ENCODE measurements at regions not wholly inside any gene's neighbourhood (a gene's known extent, or its start where the extent isn't known, plus 50 kb on each side); places are given as distances from the start of the nearest gene placed in this dataset.

DNA sequence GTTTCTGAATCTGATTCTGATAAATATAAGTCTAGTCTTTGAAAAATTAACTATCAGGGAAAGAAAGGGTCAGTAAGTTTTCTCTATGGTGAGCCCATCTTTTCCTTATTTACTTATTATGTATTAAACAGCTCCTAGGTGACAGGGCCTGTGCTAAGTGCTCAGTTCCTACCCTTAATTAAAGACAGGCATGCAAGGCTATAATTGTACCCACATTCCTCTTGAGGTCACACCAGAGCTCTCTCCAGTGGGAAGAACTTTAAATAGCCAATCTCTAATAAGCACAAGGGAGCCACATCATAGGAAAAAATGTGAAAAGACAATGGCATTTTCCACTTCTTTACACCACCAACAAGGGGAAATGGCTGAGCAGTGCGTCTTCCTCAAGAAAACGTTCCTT lies 421.8 kb upstream of the SLC35B3 start:
- TF ChIP-seq, protein P1, sequence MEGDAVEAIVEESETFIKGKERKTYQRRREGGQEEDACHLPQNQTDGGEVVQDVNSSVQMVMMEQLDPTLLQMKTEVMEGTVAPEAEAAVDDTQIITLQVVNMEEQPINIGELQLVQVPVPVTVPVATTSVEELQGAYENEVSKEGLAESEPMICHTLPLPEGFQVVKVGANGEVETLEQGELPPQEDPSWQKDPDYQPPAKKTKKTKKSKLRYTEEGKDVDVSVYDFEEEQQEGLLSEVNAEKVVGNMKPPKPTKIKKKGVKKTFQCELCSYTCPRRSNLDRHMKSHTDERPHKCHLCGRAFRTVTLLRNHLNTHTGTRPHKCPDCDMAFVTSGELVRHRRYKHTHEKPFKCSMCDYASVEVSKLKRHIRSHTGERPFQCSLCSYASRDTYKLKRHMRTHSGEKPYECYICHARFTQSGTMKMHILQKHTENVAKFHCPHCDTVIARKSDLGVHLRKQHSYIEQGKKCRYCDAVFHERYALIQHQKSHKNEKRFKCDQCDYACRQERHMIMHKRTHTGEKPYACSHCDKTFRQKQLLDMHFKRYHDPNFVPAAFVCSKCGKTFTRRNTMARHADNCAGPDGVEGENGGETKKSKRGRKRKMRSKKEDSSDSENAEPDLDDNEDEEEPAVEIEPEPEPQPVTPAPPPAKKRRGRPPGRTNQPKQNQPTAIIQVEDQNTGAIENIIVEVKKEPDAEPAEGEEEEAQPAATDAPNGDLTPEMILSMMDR (IDR thresholded peaks at IDR 0.05 in 4 of 5, conservative IDR thresholded peaks at IDR 0.05 in 1 of 5): no peak
- no peak for TF ChIP-seq POLR2A (IDR thresholded peaks at IDR 0.05)

All from gastrocnemius medialis (tissue), 4 donors.